ENCODE measurements at regions not wholly inside any gene's neighbourhood (a gene's known extent, or its start where the extent isn't known, plus 50 kb on each side); places are given as distances from the start of the nearest gene placed in this dataset.

GRCh38 chr2:120439067-120439368, 93.1 kb downstream of the INHBB start:
- H3K4me2 ChIP-seq (ENCODE audit: low read length), result no peak overlapping the region
- H3K9ac ChIP-seq (ENCODE audit: low read length), result no peak overlapping the region
- no peaks in the 10 kb centered on the region for H3K36me3 ChIP-seq (ENCODE audit: insufficient read depth, low read length)
- H3K4me1 ChIP-seq (ENCODE audit: insufficient read depth, low read length), result peaks cover 12% of the 10 kb centered on the region
- Mint-ChIP-seq H3K4me1 (ENCODE audit: low read depth, unreplicated experiment) (no peaks in the 10 kb centered on the region), H3K36me3 (ENCODE audit: low read depth, unreplicated experiment) (no peaks in the 10 kb centered on the region), H3K27ac (ENCODE audit: unreplicated experiment) (no peak overlapping the region), H3K27me3 (ENCODE audit: low read depth, unreplicated experiment) (peaks cover 76% of the 10 kb centered on the region), H3K9me3 (ENCODE audit: unreplicated experiment) (peaks cover 1% of the 10 kb centered on the region), H3K4me3 (ENCODE audit: unreplicated experiment) (no peak overlapping the region)
- DNase-seq (ENCODE audit: low read depth) (no peak), FAIRE-seq (no peak)
- peaks cover 3% of the 10 kb centered on the region for H4K20me1 ChIP-seq (ENCODE audit: insufficient read depth, low read length)
- H3K27ac ChIP-seq (ENCODE audit: low read depth, low read length), result no peak overlapping the region
- H2AFZ ChIP-seq (ENCODE audit: low read depth, low read length), result no peak overlapping the region
- no peaks in the 10 kb centered on the region for H3K9me3 ChIP-seq (ENCODE audit: insufficient read depth, low read depth, low read length)
- H3K27me3 ChIP-seq (ENCODE audit: insufficient read depth, low read length), result peaks cover 36% of the 10 kb centered on the region
- no peak overlapping the region for H3K4me3 ChIP-seq (ENCODE audit: insufficient read depth, low read depth, low read length)
- no peak for TF ChIP-seq EZH2 (IDR thresholded peaks at IDR 0.05; ENCODE audit: insufficient read depth, low read length)
- TF ChIP-seq CTCF (IDR thresholded peaks at IDR 0.05; ENCODE audit: insufficient read depth, low read depth, low read length), result no peak
- no peaks in the 10 kb centered on the region for H3K79me2 ChIP-seq (ENCODE audit: insufficient read depth, low read length)

- no peak overlapping the region for H2AFZ ChIP-seq (ENCODE audit: low read depth, low read length)
Measured at GRCh38 chr2:120439637-120440384, 93.9 kb downstream of the INHBB start.

More at GRCh38 chr2:120439637-120440384, 93.9 kb downstream of the INHBB start:
- H3K27me3 ChIP-seq (ENCODE audit: insufficient read depth, low read length), result peaks cover 32% of the 10 kb centered on the region
- no peak for DNase-seq (ENCODE audit: low read depth)
- peaks cover 12% of the 10 kb centered on the region for H3K4me1 ChIP-seq (ENCODE audit: insufficient read depth, low read length)
- Mint-ChIP-seq H3K36me3 (ENCODE audit: low read depth, unreplicated experiment) (no peaks in the 10 kb centered on the region), H3K27ac (ENCODE audit: unreplicated experiment) (no peak overlapping the region), H3K4me1 (ENCODE audit: low read depth, unreplicated experiment) (no peaks in the 10 kb centered on the region), H3K27me3 (ENCODE audit: low read depth, unreplicated experiment) (peaks cover 75% of the 10 kb centered on the region), H3K4me3 (ENCODE audit: unreplicated experiment) (no peak overlapping the region), H3K9me3 (ENCODE audit: unreplicated experiment) (peaks cover 1% of the 10 kb centered on the region)
- TF ChIP-seq CTCF (IDR thresholded peaks at IDR 0.05; ENCODE audit: insufficient read depth, low read depth, low read length), result no peak
- no peak for TF ChIP-seq EZH2 (IDR thresholded peaks at IDR 0.05; ENCODE audit: insufficient read depth, low read length)
- FAIRE-seq, result no peak
- H4K20me1 ChIP-seq (ENCODE audit: insufficient read depth, low read length), result peaks cover 3% of the 10 kb centered on the region
- H3K9me3 ChIP-seq (ENCODE audit: insufficient read depth, low read depth, low read length), result no peaks in the 10 kb centered on the region
- no peaks in the 10 kb centered on the region for H3K79me2 ChIP-seq (ENCODE audit: insufficient read depth, low read length)
- no peak overlapping the region for H3K4me3 ChIP-seq (ENCODE audit: insufficient read depth, low read depth, low read length)
- no peak overlapping the region for H3K27ac ChIP-seq (ENCODE audit: low read depth, low read length)
- no peak overlapping the region for H3K4me2 ChIP-seq (ENCODE audit: low read length)
- H3K36me3 ChIP-seq (ENCODE audit: insufficient read depth, low read length), result no peaks in the 10 kb centered on the region
- no peak overlapping the region for H3K9ac ChIP-seq (ENCODE audit: low read length)

Data from astrocyte (in vitro differentiated cells and primary cell).